Uterus (tissue), 3 donors: ENCODE measurements at regions not wholly inside any gene's neighbourhood (a gene's known extent, or its start where the extent isn't known, plus 50 kb on each side); places are given as distances from the start of the nearest gene placed in this dataset.

Experiments used
- DNase-seq, 2 donors: peaks; one replicate each; pipeline ENCODE4 v3.0.0-alpha.2; 2019 to 2020
- H3K27ac ChIP-seq, 2 donors: fragments of 200-600 bp; sonication (generic); 1 replicate in 1 of 2; 2 replicates in 1 of 2; pipeline ENCODE4 v1.5.1; 2016 to 2018
- H3K27me3 ChIP-seq, 2 donors: fragments of 200-600 bp; sonication (generic); one replicate each; pipeline ENCODE4 v1.5.1; 2018 to 2019; ENCODE audit warnings: control low read depth in 1 of 2
- H3K36me3 ChIP-seq, 2 donors: fragments of 200-600 bp; sonication (generic); one replicate each; pipeline ENCODE4 v1.5.1; 2019; ENCODE audit warnings: control low read depth in 1 of 2
- H3K4me1 ChIP-seq, 2 donors: fragments of 200-600 bp; sonication (generic); one replicate each; pipeline ENCODE4 v1.5.1; 2018 to 2019; ENCODE audit warnings: control low read depth in 1 of 2
- H3K4me3 ChIP-seq, 2 donors: fragments of 200-600 bp; sonication (generic); 1 replicate in 1 of 2; 2 replicates in 1 of 2; pipeline ENCODE4 v1.5.1; 2018 to 2019; ENCODE audit warnings: mild to moderate bottlenecking in 1 of 2
- H3K9me3 ChIP-seq, 2 donors: fragments of 200-600 bp; sonication (generic); one replicate each; pipeline ENCODE4 v1.5.1; 2019; ENCODE audit warnings: control low read depth in 1 of 2
- POLR2A ChIP-seq, 2 donors: fragments of 450-650 bp; IDR thresholded peaks; one replicate each; pipeline ENCODE4 v1.6.1; 2016; ENCODE audit warnings: antibody characterized with exemption in 2 of 2, mild to moderate bottlenecking in 1 of 2, moderate library complexity in 1 of 2
- intact Hi-C: fragments of 100-400 bp; cut with DNase I; formaldehyde crosslinking; loops from one replicate; pipeline ENCODE4 v1.15.1; 2023; ENCODE audit warnings: low total_unique reads
- TF ChIP-seq, protein P1 (sequence below), 4 experiments: fragments of 200-600 bp in 2 of 4; fragments of 450-650 bp in 2 of 4; sonication (generic) in 2 of 4; IDR thresholded peaks; one replicate each; pipeline ENCODE4 v1.5.1; 2016 to 2019; ENCODE audit warnings: antibody characterized with exemption in 4 of 4, mild to moderate bottlenecking in 2 of 4, moderate library complexity in 1 of 4
- donor health status: DM: yes; HTN: yes; CAD: no.

DNA sequence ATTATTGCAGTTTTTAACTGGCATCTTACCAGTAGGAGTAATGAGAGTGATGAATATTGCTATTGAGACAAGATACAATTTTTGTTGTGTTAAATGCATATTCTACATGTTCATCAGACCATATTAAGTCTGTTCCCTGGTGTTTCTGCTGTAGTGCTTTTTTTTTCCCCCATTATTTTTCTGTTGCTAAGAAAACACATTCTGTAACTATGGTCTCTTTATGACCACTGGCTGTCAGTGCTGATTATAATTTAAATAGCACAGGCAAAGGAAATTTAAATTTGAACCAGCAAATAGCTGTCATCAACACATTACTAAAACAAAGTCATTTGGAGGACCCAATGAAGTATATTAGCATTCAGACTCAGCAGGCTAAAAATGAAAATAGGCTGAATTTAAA is 98.3 kb upstream of the ANKRD50 start:
- intact Hi-C loops = no loop called here
- no peaks in the 10 kb centered on the region for H3K4me1 ChIP-seq
- H3K36me3 ChIP-seq = no peaks in the 10 kb centered on the region
- H3K27me3 ChIP-seq = no peaks in the 10 kb centered on the region
- no peaks in the 10 kb centered on the region for H3K9me3 ChIP-seq
- no peak overlapping the region for H3K27ac ChIP-seq
- no peak overlapping the region for H3K4me3 ChIP-seq
- DNase-seq = no peak
- no peak for TF ChIP-seq POLR2A (IDR thresholded peaks at IDR 0.05)
- TF ChIP-seq, protein P1, sequence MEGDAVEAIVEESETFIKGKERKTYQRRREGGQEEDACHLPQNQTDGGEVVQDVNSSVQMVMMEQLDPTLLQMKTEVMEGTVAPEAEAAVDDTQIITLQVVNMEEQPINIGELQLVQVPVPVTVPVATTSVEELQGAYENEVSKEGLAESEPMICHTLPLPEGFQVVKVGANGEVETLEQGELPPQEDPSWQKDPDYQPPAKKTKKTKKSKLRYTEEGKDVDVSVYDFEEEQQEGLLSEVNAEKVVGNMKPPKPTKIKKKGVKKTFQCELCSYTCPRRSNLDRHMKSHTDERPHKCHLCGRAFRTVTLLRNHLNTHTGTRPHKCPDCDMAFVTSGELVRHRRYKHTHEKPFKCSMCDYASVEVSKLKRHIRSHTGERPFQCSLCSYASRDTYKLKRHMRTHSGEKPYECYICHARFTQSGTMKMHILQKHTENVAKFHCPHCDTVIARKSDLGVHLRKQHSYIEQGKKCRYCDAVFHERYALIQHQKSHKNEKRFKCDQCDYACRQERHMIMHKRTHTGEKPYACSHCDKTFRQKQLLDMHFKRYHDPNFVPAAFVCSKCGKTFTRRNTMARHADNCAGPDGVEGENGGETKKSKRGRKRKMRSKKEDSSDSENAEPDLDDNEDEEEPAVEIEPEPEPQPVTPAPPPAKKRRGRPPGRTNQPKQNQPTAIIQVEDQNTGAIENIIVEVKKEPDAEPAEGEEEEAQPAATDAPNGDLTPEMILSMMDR (IDR thresholded peaks at IDR 0.05) = no peak

DNA sequence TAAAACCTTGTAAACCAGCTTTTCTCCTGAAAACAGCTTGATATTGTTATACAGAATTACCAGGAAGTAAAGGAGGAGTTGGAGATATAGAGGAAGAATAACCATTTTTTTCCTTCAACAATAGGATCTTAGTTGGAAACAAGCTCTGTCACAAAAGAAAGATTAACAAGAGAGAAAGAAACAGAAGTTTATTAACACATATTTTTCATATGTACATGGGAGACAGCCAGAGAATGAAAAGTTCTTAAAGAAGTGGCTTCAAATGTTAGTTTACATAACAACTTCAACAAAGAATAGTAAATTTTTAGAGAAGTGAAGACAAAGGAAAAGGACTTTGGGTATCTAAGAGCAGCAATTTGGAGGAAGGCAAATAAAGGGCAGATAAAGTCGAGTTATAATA is 94.9 kb upstream of the ANKRD50 start:
- TF ChIP-seq POLR2A (IDR thresholded peaks at IDR 0.05) = no peak
- TF ChIP-seq, protein P1 (IDR thresholded peaks at IDR 0.05) = no peak
- intact Hi-C loops = no loop called here

DNA sequence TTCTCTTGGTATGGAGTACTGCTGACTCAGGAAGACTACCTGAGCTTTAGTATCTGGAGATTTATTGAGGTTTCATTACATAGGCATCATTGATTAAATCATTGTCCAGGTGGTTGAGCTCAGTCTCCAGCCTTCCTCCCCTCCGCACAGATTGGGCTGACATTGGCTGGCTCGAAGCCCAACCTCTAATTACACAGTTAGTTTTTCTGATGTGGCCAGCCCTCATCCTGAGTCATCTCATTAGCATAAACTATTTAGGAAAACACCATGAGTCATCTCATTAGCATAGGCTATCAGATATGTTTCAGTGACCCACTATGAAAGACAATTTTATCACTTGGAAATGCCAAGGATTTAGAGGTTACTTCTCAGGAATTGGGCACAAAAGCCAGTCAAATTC is 93.9 kb upstream of the ANKRD50 start:
- no peak for DNase-seq
- Histone ChIP-seq H3K27ac (no peak overlapping the region), H3K27me3 (no peaks in the 10 kb centered on the region), H3K4me1 (no peaks in the 10 kb centered on the region), H3K4me3 (no peak overlapping the region), H3K36me3 (no peaks in the 10 kb centered on the region), H3K9me3 (no peaks in the 10 kb centered on the region)
- TF ChIP-seq, protein P1 (IDR thresholded peaks at IDR 0.05) = no peak
- no peak for TF ChIP-seq POLR2A (IDR thresholded peaks at IDR 0.05)
- intact Hi-C loops = no loop called here

More for the DNA sequence above, 94.9 kb upstream of the ANKRD50 start:
- Histone ChIP-seq H3K9me3 (no peaks in the 10 kb centered on the region), H3K36me3 (no peaks in the 10 kb centered on the region), H3K4me3 (no peak overlapping the region), H3K27ac (no peak overlapping the region), H3K27me3 (no peaks in the 10 kb centered on the region), H3K4me1 (no peaks in the 10 kb centered on the region)
- DNase-seq = no peak

GRCh38 chr4:124804584-124804983 is 92.1 kb upstream of the ANKRD50 start:
- Histone ChIP-seq H3K4me1 (no peaks in the 10 kb centered on the region), H3K9me3 (no peaks in the 10 kb centered on the region), H3K27me3 (no peaks in the 10 kb centered on the region), H3K4me3 (no peak overlapping the region), H3K36me3 (no peaks in the 10 kb centered on the region), H3K27ac (no peak overlapping the region)
- no peak for TF ChIP-seq POLR2A (IDR thresholded peaks at IDR 0.05)
- TF ChIP-seq, protein P1 (IDR thresholded peaks at IDR 0.05) = no peak
- DNase-seq = no peak
- intact Hi-C loops = no loop called here

- Histone ChIP-seq H3K4me3 (no peak overlapping the region), H3K36me3 (no peaks in the 10 kb centered on the region), H3K4me1 (no peaks in the 10 kb centered on the region), H3K27me3 (no peaks in the 10 kb centered on the region), H3K27ac (no peak overlapping the region), H3K9me3 (no peaks in the 10 kb centered on the region)
- TF ChIP-seq, protein P1 (IDR thresholded peaks at IDR 0.05) = no peak
- TF ChIP-seq POLR2A (IDR thresholded peaks at IDR 0.05) = no peak
- no peak for DNase-seq
- intact Hi-C loops = no loop called here
These were observed 91.5 kb upstream of the ANKRD50 start for GRCh38 chr4:124804041-124804440.
